Transverse colon (tissue), 4 donors: ENCODE measurements at regions not wholly inside any gene's neighbourhood (a gene's known extent, or its start where the extent isn't known, plus 50 kb on each side); places are given as distances from the start of the nearest gene placed in this dataset.

Source experiments
- DNase-seq: peaks from one replicate; pipeline ENCODE4 v3.0.0-alpha.2; 2019
- H3K27ac ChIP-seq, 4 donors: fragments of 200-600 bp; sonication (generic); 2 replicates each; pipeline ENCODE4 v1.5.1; 2016 to 2018; ENCODE audit warnings: inconsistent platforms in 4 of 4
- H3K27me3 ChIP-seq: fragments of 200-600 bp; sonication (generic); 2 replicates; pipeline ENCODE4 v1.5.1; 2017; ENCODE audit warnings: inconsistent platforms
- H3K36me3 ChIP-seq, 4 donors: fragments of 200-600 bp; sonication (generic); 2 replicates each; pipeline ENCODE4 v1.5.1; 2017 to 2019; ENCODE audit warnings: inconsistent platforms in 4 of 4
- H3K4me1 ChIP-seq, 4 donors: fragments of 200-600 bp; sonication (generic); 2 replicates each; pipeline ENCODE4 v1.5.1; 2017 to 2020; ENCODE audit warnings: inconsistent platforms in 4 of 4
- H3K4me3 ChIP-seq, 4 donors: fragments of 200-600 bp; sonication (generic); 1 replicate in 1 of 4; 2 replicates in 3 of 4; pipeline versions ENCODE4 v1.5.1 to v1.6.1; 2017 to 2019; ENCODE audit warnings: inconsistent platforms in 4 of 4
- H3K9me3 ChIP-seq, 2 donors: fragments of 200-600 bp; sonication (generic); 2 replicates each; pipeline ENCODE4 v1.5.1; 2017 to 2019; ENCODE audit warnings: inconsistent platforms in 2 of 2
- CTCF ChIP-seq, 5 experiments: fragments of 200-600 bp in 3 of 5; fragments of 450-650 bp in 2 of 5; sonication (generic) in 3 of 5; IDR thresholded peaks; 1 replicate in 2 of 5; 2 replicates in 3 of 5; pipeline ENCODE4 v1.5.1; 2016 to 2017; ENCODE audit warnings: antibody characterized with exemption in 5 of 5, inconsistent platforms in 3 of 5, mild to moderate bottlenecking in 2 of 5, moderate library complexity in 1 of 5
- EP300 ChIP-seq: sonication (generic); formaldehyde crosslinking; IDR thresholded peaks from one replicate; pipeline ENCODE4 v1.6.1; 2017; ENCODE audit warnings: antibody characterized with exemption, low read depth
- POLR2A ChIP-seq: fragments of 450-650 bp; IDR thresholded peaks from one replicate; pipeline ENCODE4 v1.6.1; 2016; ENCODE audit warnings: antibody characterized with exemption, mild to moderate bottlenecking, moderate library complexity
- POLR2AphosphoS5 ChIP-seq, 3 donors: sonication (generic); formaldehyde crosslinking; IDR thresholded peaks; one replicate each; pipeline ENCODE4 v1.6.1; 2016; ENCODE audit warnings: antibody characterized with exemption in 3 of 3
- WGBS, 2 donors: methylation state at CpG; one replicate each; pipeline ENCODE4 v1.1.5; 2018; ENCODE audit warnings: low coverage in 1 of 2; 5-methylcytosine and 5-hydroxymethylcytosine counted together
- in situ Hi-C, 4 donors: fragments of 200-750 bp; cut with MboI; loops; one replicate each; pipeline versions ENCODE4 v1.15.0 to v1.15.1; 2017; ENCODE audit warnings: low sequenced_read_pairs in 3 of 4, low pct_ligation_motif_present in 1 of 4, low pct_unique_long_range_greater_than_20kb in 1 of 4
- intact Hi-C: fragments of 100-400 bp; cut with DNase I; formaldehyde crosslinking; loops from one replicate; pipeline ENCODE4 v1.15.1; 2023; ENCODE audit warnings: low total_unique reads

- DNase-seq: no peak
- Histone ChIP-seq H3K27ac (no peak overlapping the region), H3K4me1 (no peaks in the 10 kb centered on the region), H3K27me3 (no peaks in the 10 kb centered on the region), H3K36me3 (no peaks in the 10 kb centered on the region), H3K4me3 (no peak overlapping the region), H3K9me3 (no peaks in the 10 kb centered on the region)
- TF ChIP-seq CTCF (IDR thresholded peaks at IDR 0.05) (no peak), POLR2A (no peak), POLR2AphosphoS5 (IDR thresholded peaks at IDR 0.05) (no peak), EP300 (no peak)
- in situ Hi-C loops (no loop called here), intact Hi-C loops (no loop called here)
- 70 to 75% methylated on average over 1 of the region's 1 CpG for WGBS, 2 donors
These were observed 539.8 kb downstream of the PRELID2 start for GRCh38 chr5:145295236-145295835.

GRCh38 chr5:145294331-145294730 is 540.8 kb downstream of the PRELID2 start:
- Histone ChIP-seq H3K36me3 (no peaks in the 10 kb centered on the region), H3K4me1 (no peaks in the 10 kb centered on the region), H3K27ac (no peak overlapping the region), H3K27me3 (no peaks in the 10 kb centered on the region), H3K9me3 (no peaks in the 10 kb centered on the region), H3K4me3 (no peak overlapping the region)
- intact Hi-C loops: no loop called here
- 45 to 68% methylated on average over 2 of the region's 2 CpGs for WGBS, 2 donors
- no peak for TF ChIP-seq POLR2AphosphoS5 (IDR thresholded peaks at IDR 0.05)
- no peak for TF ChIP-seq POLR2A
- TF ChIP-seq EP300: no peak
- TF ChIP-seq CTCF (IDR thresholded peaks at IDR 0.05): no peak
- in situ Hi-C loops: no loop called here
- no peak for DNase-seq

- H3K27me3 ChIP-seq: no peaks in the 10 kb centered on the region
- H3K36me3 ChIP-seq: no peaks in the 10 kb centered on the region
- in situ Hi-C loops: no loop called here
- no peak overlapping the region for H3K27ac ChIP-seq
- no peaks in the 10 kb centered on the region for H3K4me1 ChIP-seq
- H3K9me3 ChIP-seq: no peaks in the 10 kb centered on the region
- no peak for DNase-seq
- intact Hi-C loops: no loop called here
- no peak for TF ChIP-seq POLR2A
- TF ChIP-seq POLR2AphosphoS5 (IDR thresholded peaks at IDR 0.05): no peak
- TF ChIP-seq CTCF (IDR thresholded peaks at IDR 0.05): no peak
- TF ChIP-seq EP300: no peak
- no peak overlapping the region for H3K4me3 ChIP-seq
- 57 to 64% methylated on average over 1 of the region's 1 CpG for WGBS, 2 donors
These were observed 541.4 kb downstream of the PRELID2 start for GRCh38 chr5:145293716-145294115.

- Histone ChIP-seq H3K36me3 (no peaks in the 10 kb centered on the region), H3K27me3 (no peaks in the 10 kb centered on the region), H3K4me3 (no peak overlapping the region), H3K27ac (no peak overlapping the region), H3K4me1 (no peaks in the 10 kb centered on the region), H3K9me3 (no peaks in the 10 kb centered on the region)
- WGBS, 2 donors: 37 to 67% methylated on average over 3 of the region's 3 CpGs
- intact Hi-C loops (no loop called here), in situ Hi-C loops (no loop called here)
- TF ChIP-seq POLR2A (no peak), POLR2AphosphoS5 (IDR thresholded peaks at IDR 0.05) (no peak), CTCF (IDR thresholded peaks at IDR 0.05) (no peak), EP300 (no peak)
- no peak for DNase-seq
These were observed 542.9 kb downstream of the PRELID2 start for GRCh38 chr5:145292278-145292677.
